SK-N-SH treated with all-trans-retinoic acid at 6 μM for 48 hours (cell line): ENCODE measurements at regions not wholly inside any gene's neighbourhood (a gene's known extent, or its start where the extent isn't known, plus 50 kb on each side); places are given as distances from the start of the nearest gene placed in this dataset.

ENCODE experiments used
- ATAC-seq: fragments of 200-7000 bp; cut with Tn5 transposase; 3 replicates; pipeline ENCODE4 v1.9.1; 2020; ENCODE audit warnings: mild to moderate bottlenecking, moderate library complexity
- BACH2 ChIP-seq: fragments of 250-450 bp; sonication (Bioruptor Pico); IDR thresholded peaks from 2 replicates; pipeline ENCODE4 v1.9.0; 2021; ENCODE audit warnings: mild to moderate bottlenecking, borderline replicate concordance
- CREB5 ChIP-seq: fragments of 250-450 bp; sonication (Bioruptor Pico); IDR thresholded peaks from 2 replicates; pipeline ENCODE4 v1.5.1; 2020; ENCODE audit warnings: low read depth, mild to moderate bottlenecking, moderate library complexity
- CSDC2 ChIP-seq: fragments of 250-450 bp; sonication (Bioruptor Pico); IDR thresholded peaks from 2 replicates; pipeline ENCODE4 v1.5.0; 2020; ENCODE audit warnings: mild to moderate bottlenecking, moderate library complexity
- ESRRG ChIP-seq: fragments of 250-450 bp; sonication (Bioruptor Pico); IDR thresholded peaks from 2 replicates; pipeline ENCODE4 v1.6.1; 2021; ENCODE audit warnings: mild to moderate bottlenecking
- GLIS3 ChIP-seq: fragments of 250-450 bp; sonication (Bioruptor Pico); IDR thresholded peaks from 2 replicates; pipeline ENCODE4 v1.5.0; 2020; ENCODE audit warnings: mild to moderate bottlenecking, moderate library complexity
- ISL1 ChIP-seq: fragments of 250-450 bp; sonication (Bioruptor Pico); IDR thresholded peaks from 2 replicates; pipeline ENCODE4 v2.1.2; 2022; ENCODE audit warnings: mild to moderate bottlenecking, moderate library complexity
- OSR1 ChIP-seq: fragments of 250-450 bp; sonication (Bioruptor Pico); IDR thresholded peaks from 2 replicates; pipeline ENCODE4 v1.8.0; 2022; ENCODE audit warnings: moderate library complexity, mild to moderate bottlenecking, inconsistent platforms
- POU6F1 ChIP-seq: fragments of 250-450 bp; sonication (Bioruptor Pico); IDR thresholded peaks from 2 replicates; pipeline ENCODE4 v1.8.0; 2021; ENCODE audit warnings: low read depth, mild to moderate bottlenecking, moderate library complexity, borderline replicate concordance
- PPARA ChIP-seq: fragments of 250-450 bp; sonication (Bioruptor Pico); IDR thresholded peaks from 2 replicates; pipeline ENCODE4 v1.5.0; 2020; ENCODE audit warnings: mild to moderate bottlenecking, borderline replicate concordance
- RARB ChIP-seq: fragments of 250-450 bp; sonication (Bioruptor Pico); IDR thresholded peaks from 2 replicates; pipeline ENCODE4 v1.8.0; 2021; ENCODE audit warnings: mild to moderate bottlenecking, moderate library complexity
- SNAI2 ChIP-seq: fragments of 250-450 bp; sonication (Bioruptor Pico); IDR thresholded peaks from 2 replicates; pipeline ENCODE4 v1.5.0; 2020; ENCODE audit warnings: mild to moderate bottlenecking, moderate library complexity
- TCF4 ChIP-seq: fragments of 250-450 bp; sonication (Bioruptor Pico); IDR thresholded peaks from 2 replicates; pipeline ENCODE4 v1.8.0; 2021; ENCODE audit warnings: mild to moderate bottlenecking, moderate library complexity, borderline replicate concordance
- TOX ChIP-seq: fragments of 250-450 bp; sonication (Bioruptor Pico); IDR thresholded peaks from 2 replicates; pipeline ENCODE4 v1.8.0; 2021; ENCODE audit warnings: mild to moderate bottlenecking, moderate library complexity, borderline replicate concordance
- TSHZ2 ChIP-seq: fragments of 250-450 bp; sonication (Bioruptor Pico); IDR thresholded peaks from 2 replicates; pipeline ENCODE4 v1.5.0; 2020; ENCODE audit warnings: mild to moderate bottlenecking, moderate library complexity
- ZC3H10 ChIP-seq: fragments of 250-450 bp; sonication (Bioruptor Pico); IDR thresholded peaks from 2 replicates; pipeline ENCODE4 v1.5.1; 2021; ENCODE audit warnings: mild to moderate bottlenecking, moderate library complexity
- ZFP3 ChIP-seq: fragments of 250-450 bp; sonication (Bioruptor Pico); IDR thresholded peaks from 2 replicates; pipeline ENCODE4 v1.5.0; 2020; ENCODE audit warnings: mild to moderate bottlenecking, moderate library complexity
- ZFP30 ChIP-seq: fragments of 450-650 bp; formaldehyde crosslinking; IDR thresholded peaks from 2 replicates; pipeline ENCODE4 v1.5.0; 2022; ENCODE audit warnings: mild to moderate bottlenecking, moderate library complexity
- ZNF70 ChIP-seq: fragments of 450-650 bp; formaldehyde crosslinking; IDR thresholded peaks from 2 replicates; pipeline ENCODE4 v1.5.0; 2020; ENCODE audit warnings: mild to moderate bottlenecking, moderate library complexity
- ZNF8 ChIP-seq: fragments of 450-650 bp; formaldehyde crosslinking; IDR thresholded peaks from 2 replicates; pipeline ENCODE4 v1.5.0; 2020; ENCODE audit warnings: mild to moderate bottlenecking, moderate library complexity

GRCh38 chr3:23700616-23701015 is 105.1 kb upstream of the UBE2E1 start (continued):
- TF ChIP-seq RARB (CRISPR knock-in tag) (no peak), CREB5 (CRISPR knock-in tag) (no peak), ISL1 (CRISPR knock-in tag) (no peak), ZFP30 (CRISPR knock-in tag) (no peak), BACH2 (CRISPR knock-in tag) (no peak)

- TF ChIP-seq ISL1 (CRISPR knock-in tag) (peak; percentile 43; the same call in 1 of the 2 replicates), CREB5 (CRISPR knock-in tag) (no peak)
- peak; percentile 88 for ATAC-seq
Measured at GRCh38 chr3:23701716-23702597, 103.8 kb upstream of the UBE2E1 start.

- ATAC-seq, result no peak
- TF ChIP-seq OSR1 (CRISPR knock-in tag), result no peak
- no peak for TF ChIP-seq BACH2 (CRISPR knock-in tag)
- TF ChIP-seq TCF4 (CRISPR knock-in tag), result no peak
- TF ChIP-seq RARB (CRISPR knock-in tag), result no peak
- TF ChIP-seq TSHZ2 (CRISPR knock-in tag), result no peak
- no peak for TF ChIP-seq ZNF8
- no peak for TF ChIP-seq ZNF70 (CRISPR knock-in tag)
- no peak for TF ChIP-seq ESRRG
- TF ChIP-seq POU6F1 (CRISPR knock-in tag), result no peak
- no peak for TF ChIP-seq CSDC2 (CRISPR knock-in tag)
- no peak for TF ChIP-seq GLIS3 (CRISPR knock-in tag)
- no peak for TF ChIP-seq ZFP30 (CRISPR knock-in tag)
- no peak for TF ChIP-seq ZFP3 (CRISPR knock-in tag)
Measured at GRCh38 chr3:23704298-23704697, 101.5 kb upstream of the UBE2E1 start.

- no peak for ATAC-seq
- TF ChIP-seq ISL1 (CRISPR knock-in tag) (no peak), TSHZ2 (CRISPR knock-in tag) (no peak), CSDC2 (CRISPR knock-in tag) (no peak), ZFP3 (CRISPR knock-in tag) (no peak), PPARA (CRISPR knock-in tag) (no peak), BACH2 (CRISPR knock-in tag) (no peak), SNAI2 (CRISPR knock-in tag) (no peak), GLIS3 (CRISPR knock-in tag) (no peak), ZC3H10 (CRISPR knock-in tag) (no peak), ZNF70 (CRISPR knock-in tag) (no peak), TCF4 (CRISPR knock-in tag) (no peak), CREB5 (CRISPR knock-in tag) (no peak), TOX (CRISPR knock-in tag) (no peak), ZNF8 (no peak)
Measured at GRCh38 chr3:23706111-23706510, 99.6 kb upstream of the UBE2E1 start.
